HG03342 (cell line): ENCODE measurements at regions not wholly inside any gene's neighbourhood (a gene's known extent, or its start where the extent isn't known, plus 50 kb on each side); places are given as distances from the start of the nearest gene placed in this dataset.
"Not testable (repeated sequence)": the region's sequence is repeated elsewhere in the genome, so short reads cannot be mapped to it uniquely, and the experiment has no call there.

ENCODE experiments used
- ATAC-seq: cut with Tn5 transposase; IDR thresholded peaks from one replicate; pipeline ENCODE4 v1.9.1; 2021; ENCODE audit warnings: mild to moderate bottlenecking, moderate library complexity; ENCODE audit not compliant: unreplicated experiment

GRCh38 chr10:8173243-8173865 is 118.9 kb downstream of the GATA3 start:
- ATAC-seq = no peak

- ATAC-seq = no peak
Observed at GRCh38 chr10:8173866-8174243, 119.4 kb downstream of the GATA3 start.

GRCh38 chr10:8174762-8175161 is 120.3 kb downstream of the GATA3 start:
- no peak for ATAC-seq

GRCh38 chr10:8177526-8177925 is 123.0 kb downstream of the GATA3 start:
- not testable (repeated sequence) for ATAC-seq

GRCh38 chr10:8179773-8180172 is 125.3 kb downstream of the GATA3 start:
- ATAC-seq = not testable (repeated sequence)

GRCh38 chr10:8180360-8181109 is 126.0 kb downstream of the GATA3 start:
- ATAC-seq = no peak

GRCh38 chr10:8181496-8182157 is 127.1 kb downstream of the GATA3 start:
- ATAC-seq = no peak

GRCh38 chr10:8182806-8183205 is 128.3 kb downstream of the GATA3 start:
- ATAC-seq = no peak

- ATAC-seq = no peak
Observed at GRCh38 chr10:8183241-8183704, 128.8 kb downstream of the GATA3 start.

- ATAC-seq = no peak
Observed at GRCh38 chr10:8187171-8187666, 132.7 kb downstream of the GATA3 start.

GRCh38 chr10:8189458-8189857 is 135.0 kb downstream of the GATA3 start:
- no peak for ATAC-seq

- ATAC-seq = no peak
Observed at GRCh38 chr10:8192301-8192700, 137.8 kb downstream of the GATA3 start.

- no peak for ATAC-seq
Observed at GRCh38 chr10:8193546-8193945, 139.1 kb downstream of the GATA3 start.

- ATAC-seq = no peak
Observed at GRCh38 chr10:8194050-8194449, 139.6 kb downstream of the GATA3 start.

- no peak for ATAC-seq
Observed at GRCh38 chr10:8206882-8207281, 152.4 kb downstream of the GATA3 start.

GRCh38 chr10:8211631-8212030 is 157.1 kb downstream of the GATA3 start:
- no peak for ATAC-seq

GRCh38 chr10:8213735-8214134 is 159.2 kb downstream of the GATA3 start:
- no peak for ATAC-seq

- ATAC-seq = no peak
Observed at GRCh38 chr10:8214587-8214986, 160.1 kb downstream of the GATA3 start.

GRCh38 chr10:8216893-8217292 is 162.4 kb downstream of the GATA3 start:
- no peak for ATAC-seq

- no peak for ATAC-seq
Observed at GRCh38 chr10:8221451-8221850, 167.0 kb downstream of the GATA3 start.

GRCh38 chr10:8224591-8224990 is 170.1 kb downstream of the GATA3 start:
- no peak for ATAC-seq

GRCh38 chr10:8225187-8225586 is 170.7 kb downstream of the GATA3 start:
- no peak for ATAC-seq
